AG04450 (cell line): ENCODE measurements at regions not wholly inside any gene's neighbourhood (a gene's known extent, or its start where the extent isn't known, plus 50 kb on each side); places are given as distances from the start of the nearest gene placed in this dataset.
"Not testable (repeated sequence)": the region's sequence is repeated elsewhere in the genome, so short reads cannot be mapped to it uniquely, and the experiment has no call there.

Experiments
- CTCF ChIA-PET: fragments of 300-600, 350-600 bp; formaldehyde crosslinking; extraction: SDS; loops from one replicate; lab custom pipeline; 2022; ENCODE audit warnings: antibody characterized with exemption, inconsistent platforms; lab: Charles Lee
- POLR2A ChIA-PET: fragments of 350-600 bp; formaldehyde crosslinking; extraction: SDS; loops from one replicate; lab custom pipeline; 2021; ENCODE audit warnings: antibody characterized with exemption, inconsistent platforms; lab: Yijun Ruan, JAX
- DNase-seq: peaks from one replicate; pipeline ENCODE4 v3.0.0-alpha.2; 2011; ENCODE audit warnings: low read depth, low spot score
- H3K27ac ChIP-seq: one replicate; pipeline ENCODE4 v1.5.1; 2012; ENCODE audit warnings: low read depth, low read length, control low read depth
- H3K27me3 ChIP-seq: one replicate; pipeline ENCODE4 v1.6.0; 2012; ENCODE audit warnings: low read length; ENCODE audit not compliant: control insufficient read depth, insufficient read depth
- H3K4me3 ChIP-seq: 2 replicates; pipeline ENCODE4 v1.5.1; 2011; ENCODE audit warnings: mild to moderate bottlenecking, low read depth, low read length, control low read depth
- H3K9me3 ChIP-seq: 2 replicates; pipeline ENCODE4 v1.5.1; 2012; ENCODE audit warnings: low read length; ENCODE audit not compliant: control insufficient read depth, insufficient read depth
- CTCF ChIP-seq: IDR thresholded peaks from 2 replicates; pipeline ENCODE4 v1.5.1; 2011; ENCODE audit warnings: low read depth, low read length, control low read depth, inconsistent platforms

GRCh38 chr2:225806105-225806504, 406.6 kb downstream of the NYAP2 start:
- no peak overlapping the region for H3K27ac ChIP-seq
- TF ChIP-seq CTCF, result no peak
- H3K9me3 ChIP-seq, result no peaks in the 10 kb centered on the region
- DNase-seq, result no peak
- H3K4me3 ChIP-seq, result no peak overlapping the region
- H3K27me3 ChIP-seq, result no peaks in the 10 kb centered on the region
- ChIA-PET CTCF (no interaction called here), POLR2A (no interaction called here)

GRCh38 chr2:225802076-225802475, 402.6 kb downstream of the NYAP2 start:
- H3K4me3 ChIP-seq, DNase-seq, POLR2A ChIA-PET, H3K9me3 ChIP-seq, H3K27me3 ChIP-seq, CTCF ChIA-PET, H3K27ac ChIP-seq: not testable (repeated sequence)

GRCh38 chr2:225797394-225797793, 397.9 kb downstream of the NYAP2 start:
- H3K27ac ChIP-seq, result no peak overlapping the region
- H3K4me3 ChIP-seq, result no peak overlapping the region
- no peaks in the 10 kb centered on the region for H3K27me3 ChIP-seq
- H3K9me3 ChIP-seq, result no peaks in the 10 kb centered on the region
- no peak for TF ChIP-seq CTCF
- ChIA-PET POLR2A (no interaction called here), CTCF (no interaction called here)
- no peak for DNase-seq

- POLR2A ChIA-PET, result no interaction called here
- no peak for DNase-seq
- Histone ChIP-seq H3K27ac (no peak overlapping the region), H3K9me3 (no peaks in the 10 kb centered on the region), H3K27me3 (no peaks in the 10 kb centered on the region), H3K4me3 (no peak overlapping the region)
- CTCF ChIA-PET, result no interaction called here
- TF ChIP-seq CTCF, result no peak
These were observed 395.3 kb downstream of the NYAP2 start for GRCh38 chr2:225794652-225795400.

- ChIA-PET POLR2A (no interaction called here), CTCF (interaction anchor here (0.6 kb wide), 3 partner anchors 9 to 1192 kb away, joined by 3 to 7 read pairs (median 3); no protein-coding TSS in a partner anchor)
- H3K4me3 ChIP-seq, result no peak overlapping the region
- TF ChIP-seq CTCF, result no peak
- no peak for DNase-seq
- H3K9me3 ChIP-seq, result no peaks in the 10 kb centered on the region
- no peak overlapping the region for H3K27ac ChIP-seq
- no peaks in the 10 kb centered on the region for H3K27me3 ChIP-seq
These were observed 394.4 kb downstream of the NYAP2 start for GRCh38 chr2:225793736-225794550.
